Activated naive CD4-positive, alpha-beta T cell (primary cell): ENCODE measurements at regions not wholly inside any gene's neighbourhood (a gene's known extent, or its start where the extent isn't known, plus 50 kb on each side); places are given as distances from the start of the nearest gene placed in this dataset.

Source experiments
- DNase-seq, 4 experiments: peaks; one replicate each; lab custom pipeline; 2025; lab: John Stamatoyannopoulos, UW

DNA sequence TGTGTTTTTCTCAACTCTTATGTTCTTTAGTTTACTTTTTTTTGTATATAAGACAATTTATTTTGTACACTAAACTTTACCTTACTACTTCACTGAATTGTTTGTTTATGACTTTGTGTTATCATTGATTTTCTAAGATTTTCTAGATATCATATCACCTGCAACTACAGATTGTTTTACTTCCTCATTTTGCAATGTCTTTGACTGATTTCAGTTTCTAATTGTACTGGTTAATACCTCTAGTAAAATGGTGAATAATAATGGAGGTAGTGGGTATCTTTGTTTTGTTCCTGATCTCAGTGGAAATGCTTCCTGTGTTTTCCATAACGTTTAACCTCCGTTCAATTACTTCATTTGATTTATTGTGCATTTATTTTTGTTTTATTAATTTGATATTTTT is 490.2 kb downstream of the TLL1 start:
- DNase-seq = no peak

DNA sequence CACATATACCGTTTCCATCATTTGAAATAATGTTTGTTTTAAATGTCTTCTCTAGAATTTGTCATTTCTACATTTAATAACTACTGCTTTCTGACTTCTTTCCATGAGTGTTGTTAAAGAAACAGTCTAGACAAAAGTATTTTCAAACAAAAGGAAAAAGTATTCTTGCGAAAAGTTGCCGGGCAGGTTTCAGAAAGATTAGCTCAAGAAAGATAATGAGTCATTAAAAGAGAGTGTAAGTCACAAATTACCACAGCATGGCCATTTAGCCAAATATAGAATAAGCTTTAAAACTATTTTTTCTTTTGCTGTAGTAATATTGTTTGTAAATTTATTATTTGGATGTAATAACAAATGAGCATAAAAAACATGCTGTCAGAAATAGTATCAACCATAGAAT is 493.0 kb downstream of the TLL1 start:
- DNase-seq = no peak

DNA sequence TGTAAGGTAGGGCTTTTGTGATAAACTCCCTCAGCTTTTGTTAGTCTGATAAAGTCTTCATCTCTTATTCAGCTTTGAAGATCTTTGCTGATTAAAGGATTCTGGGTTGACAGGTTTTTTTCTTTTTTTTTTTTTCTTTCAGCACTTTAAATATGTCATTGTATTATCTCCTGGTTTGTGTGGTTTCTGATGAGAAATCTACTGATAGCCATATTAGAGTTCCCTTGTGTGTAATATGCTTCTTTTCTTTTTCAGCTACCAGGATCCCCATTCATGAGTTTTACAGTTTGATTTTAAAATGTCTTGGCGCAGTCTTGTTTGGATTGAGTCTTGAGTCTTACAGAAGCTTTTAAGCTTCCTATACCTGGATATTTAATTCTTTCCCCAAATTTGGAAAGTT is 504.5 kb downstream of the TLL1 start:
- DNase-seq = no peak

- DNase-seq = no peak
Observed at GRCh38 chr4:166386491-166387360, 513.7 kb downstream of the TLL1 start.

DNA sequence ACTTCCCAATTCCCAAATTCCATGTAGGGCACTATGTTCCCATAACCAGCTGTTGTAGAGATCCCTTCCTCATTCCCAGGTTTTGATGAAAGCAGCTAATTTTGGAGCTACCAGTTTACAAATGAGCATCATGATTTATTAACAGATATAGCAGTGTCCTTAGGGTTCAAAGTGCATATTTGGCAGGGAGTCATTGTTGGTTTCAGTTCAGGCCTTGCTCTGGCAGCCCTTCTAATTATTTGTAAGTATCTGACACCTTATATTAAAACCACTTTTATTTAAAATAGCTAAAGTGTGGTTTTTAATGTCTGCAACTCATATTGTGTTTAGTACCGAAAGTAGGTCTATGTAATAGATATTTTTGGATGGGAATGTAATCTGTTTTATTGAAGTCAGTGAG is 518.5 kb downstream of the TLL1 start:
- DNase-seq = no peak

DNA sequence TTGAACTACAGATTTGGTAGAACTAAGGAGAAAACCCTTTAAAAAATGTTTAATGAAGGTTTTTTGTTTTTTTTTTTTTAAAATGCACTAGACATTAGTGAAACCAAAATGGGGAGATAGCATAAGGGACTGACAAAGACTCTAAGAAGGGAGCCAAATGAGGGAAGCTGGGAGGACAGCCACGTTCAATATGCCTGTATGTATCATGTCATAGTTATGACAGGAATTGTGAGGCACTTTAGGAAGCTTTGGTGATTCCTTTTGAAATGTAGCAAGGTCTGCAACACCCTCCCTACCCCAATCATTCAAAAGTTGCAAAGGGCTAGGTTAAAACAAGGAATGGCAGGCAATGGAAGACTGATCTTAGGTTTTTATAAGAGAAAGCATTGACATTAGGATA is 526.0 kb downstream of the TLL1 start:
- no peak for DNase-seq

DNA sequence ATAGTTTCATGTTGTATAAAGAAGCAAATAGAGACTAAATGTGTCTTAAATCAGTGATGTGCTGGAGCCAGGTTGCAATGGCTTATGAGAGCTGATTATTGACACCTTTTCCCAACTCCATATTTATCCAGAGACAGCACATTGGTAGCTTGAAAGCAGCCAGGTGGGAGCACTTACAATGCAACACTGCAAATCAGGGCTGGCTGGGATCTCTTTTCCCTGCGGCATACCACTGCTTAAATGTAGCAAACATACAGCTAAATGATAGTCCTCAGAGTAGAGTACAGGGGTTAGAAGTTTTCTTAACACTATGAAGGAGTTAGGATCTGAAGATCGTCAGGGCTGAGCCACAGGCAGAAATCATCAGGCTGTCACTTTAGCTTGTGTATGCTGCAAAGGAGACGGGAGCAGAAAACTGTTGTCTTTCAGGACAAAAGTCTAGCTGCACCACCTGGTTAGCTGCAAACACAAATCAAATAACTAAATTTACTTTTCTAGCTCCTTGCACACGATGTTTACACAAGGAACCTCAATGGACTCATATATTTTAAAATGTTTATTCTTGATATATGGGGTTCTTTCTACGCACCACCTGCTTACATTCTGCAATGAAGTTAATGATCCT is 527.3 kb downstream of the TLL1 start:
- no peak for DNase-seq

DNA sequence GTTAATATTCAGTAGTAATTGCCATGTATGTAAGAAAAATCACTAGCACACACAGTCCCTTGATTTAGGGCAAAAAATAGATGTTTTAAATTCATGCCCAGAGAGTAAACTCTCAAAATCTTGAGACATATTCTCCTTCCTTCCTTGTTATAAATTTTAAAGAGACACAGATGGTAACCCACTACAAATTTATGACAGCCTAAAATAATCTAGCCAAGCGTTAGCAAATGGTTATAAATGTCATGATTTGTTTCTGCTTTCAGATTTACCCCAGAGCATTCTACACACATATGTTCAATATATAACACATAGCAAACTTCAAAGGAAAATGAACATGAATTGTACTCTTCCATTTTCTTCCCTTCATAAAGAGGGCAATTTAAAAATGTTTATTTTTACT is 540.3 kb downstream of the TLL1 start:
- DNase-seq = no peak

GRCh38 chr4:166414431-166414830 is 541.4 kb downstream of the TLL1 start:
- DNase-seq = no peak

GRCh38 chr4:166415749-166416148 is 542.7 kb downstream of the TLL1 start:
- DNase-seq = no peak

DNA sequence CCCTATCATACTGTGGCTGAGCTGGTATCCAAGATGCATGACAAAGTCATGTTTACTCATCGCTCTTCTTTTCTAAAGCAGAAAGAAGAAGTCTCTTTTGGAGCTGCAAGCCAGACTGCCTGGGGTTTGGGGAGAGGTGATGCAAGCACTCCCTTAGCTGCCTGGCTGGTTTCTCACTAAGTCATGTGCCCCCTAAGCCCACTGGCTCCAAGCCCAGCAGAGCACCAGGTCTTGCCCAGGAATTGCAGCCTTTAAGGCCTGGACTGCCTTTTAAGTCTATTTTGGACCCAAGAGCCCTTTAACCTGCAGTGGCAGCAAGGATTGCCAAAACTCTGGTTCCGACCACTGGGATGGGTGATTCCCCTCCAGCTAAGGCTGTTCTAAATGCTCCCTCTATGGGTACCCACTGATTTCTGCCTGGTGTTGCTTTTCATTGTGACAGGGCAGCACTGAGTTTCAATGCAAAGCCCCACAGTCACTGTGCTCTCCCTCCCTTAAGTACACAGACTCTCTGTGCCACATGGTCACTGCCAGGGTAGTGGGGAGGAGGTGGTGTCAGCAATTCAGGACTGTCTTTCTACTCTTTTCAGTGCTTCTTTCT is 548.6 kb downstream of the TLL1 start:
- no peak for DNase-seq

GRCh38 chr4:166422475-166422874 is 549.4 kb downstream of the TLL1 start:
- DNase-seq = no peak

DNA sequence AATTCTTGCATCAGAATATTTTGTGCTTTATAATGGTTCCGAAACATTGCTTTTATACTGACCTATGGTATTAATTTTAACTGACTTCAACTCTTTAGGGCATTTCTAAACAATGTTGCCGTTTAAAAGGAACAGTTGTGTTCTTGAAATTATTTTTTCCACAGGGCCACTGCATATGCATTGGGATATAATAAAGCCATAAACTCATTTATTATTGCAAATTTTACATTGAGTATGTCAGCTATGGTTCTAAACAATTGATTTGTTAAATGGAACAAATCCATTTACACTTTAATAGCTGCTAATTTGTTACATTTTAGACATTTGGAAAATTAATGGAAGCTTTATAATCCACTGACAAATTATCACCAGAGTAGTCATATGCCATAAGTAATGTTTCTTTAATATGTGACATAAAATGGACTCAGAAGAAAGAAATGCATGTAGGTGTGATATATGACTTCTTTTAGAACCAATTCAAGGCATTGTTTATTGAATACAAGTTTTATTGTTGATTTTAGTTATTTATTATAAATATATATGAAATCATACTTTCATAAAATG is 553.3 kb downstream of the TLL1 start:
- no peak for DNase-seq

- DNase-seq = no peak
Observed at GRCh38 chr4:166432125-166432524, 559.1 kb downstream of the TLL1 start.

DNA sequence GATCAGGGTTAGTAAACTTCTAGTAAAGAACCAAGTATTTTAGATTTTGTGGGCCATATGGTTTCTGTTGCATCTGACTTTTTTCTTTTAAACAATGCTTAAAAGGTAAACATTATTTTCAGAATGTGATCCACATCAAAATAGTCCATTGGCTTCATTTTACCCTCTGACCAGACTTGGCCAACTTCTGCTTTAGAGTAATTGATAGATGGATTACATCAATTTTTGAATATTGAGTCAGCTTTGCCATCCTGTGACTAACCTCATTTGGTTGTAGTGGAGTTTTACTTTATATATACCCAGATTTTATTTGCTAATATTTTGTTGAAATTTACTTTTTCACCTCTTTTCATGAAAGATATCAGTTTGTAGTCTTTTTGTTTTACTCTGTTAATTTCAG is 559.8 kb downstream of the TLL1 start:
- no peak for DNase-seq

- DNase-seq = no peak
Observed at GRCh38 chr4:166435449-166435848, 562.4 kb downstream of the TLL1 start.

DNA sequence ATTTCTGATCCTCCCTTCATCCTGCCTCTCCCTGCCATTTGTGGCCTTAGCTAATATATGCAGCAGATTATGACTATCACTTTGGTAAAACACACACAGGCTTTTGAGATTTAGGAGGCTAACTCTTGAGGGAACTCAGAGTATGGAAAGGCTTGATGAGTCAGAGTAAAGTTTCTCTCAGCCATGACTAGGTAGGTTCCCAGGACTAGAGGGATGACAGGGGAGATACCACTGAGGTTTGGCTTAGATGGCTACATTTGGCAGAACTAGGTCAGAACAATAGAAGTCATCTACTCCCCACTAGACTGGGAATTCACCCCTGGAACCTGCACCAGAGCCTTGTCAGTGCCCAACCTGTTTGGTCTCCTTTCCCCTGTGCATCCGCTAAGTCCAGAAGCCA is 585.7 kb downstream of the TLL1 start:
- no peak for DNase-seq

- DNase-seq = no peak
Observed at GRCh38 chr4:166459621-166460020, 586.6 kb downstream of the TLL1 start.

- DNase-seq = no peak
Observed at GRCh38 chr4:166460769-166461550, 587.9 kb downstream of the TLL1 start.

GRCh38 chr4:166481055-166481454 is 608.0 kb downstream of the TLL1 start:
- no peak for DNase-seq

- no peak for DNase-seq
Observed at GRCh38 chr4:166481739-166482138, 608.7 kb downstream of the TLL1 start.

DNA sequence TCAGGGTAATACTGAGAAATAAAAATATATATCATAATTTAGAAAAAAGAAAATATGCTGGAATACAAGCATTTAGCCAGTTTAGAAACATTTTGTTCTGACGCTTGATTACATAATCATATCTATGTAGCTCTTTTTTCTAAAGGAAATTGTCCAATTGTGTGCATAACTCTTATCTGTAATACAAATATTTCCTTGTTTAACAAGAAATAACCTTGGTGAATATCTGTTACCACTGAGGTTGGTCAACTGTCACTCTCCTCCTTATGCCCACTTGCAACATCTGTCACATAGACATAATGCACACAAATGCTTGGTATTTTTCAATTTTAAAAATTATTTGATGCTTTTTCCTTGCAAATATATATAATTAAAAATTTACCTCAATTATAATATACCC is 609.7 kb downstream of the TLL1 start:
- DNase-seq = no peak
